Glutamatergic neuron (in vitro differentiated cells): ENCODE measurements at regions not wholly inside any gene's neighbourhood (a gene's known extent, or its start where the extent isn't known, plus 50 kb on each side); places are given as distances from the start of the nearest gene placed in this dataset.

Experiments used
- DNase-seq: peaks from one replicate; pipeline ENCODE4 v3.0.0; 2022
- H3K27ac Mint-ChIP-seq: one replicate; pipeline ENCODE4 v1.8.0; 2020; ENCODE audit warnings: mild to moderate bottlenecking, mixed read lengths, inconsistent platforms; ENCODE audit not compliant: unreplicated experiment
- H3K27me3 Mint-ChIP-seq: one replicate; pipeline ENCODE4 v1.8.0; 2020; ENCODE audit warnings: mild to moderate bottlenecking, moderate library complexity, mixed read lengths, inconsistent platforms; ENCODE audit not compliant: unreplicated experiment
- H3K36me3 Mint-ChIP-seq: one replicate; pipeline ENCODE4 v1.8.0; 2020; ENCODE audit warnings: mild to moderate bottlenecking, mixed read lengths, inconsistent platforms; ENCODE audit not compliant: unreplicated experiment
- H3K4me1 Mint-ChIP-seq: one replicate; pipeline ENCODE4 v1.8.0; 2020; ENCODE audit warnings: mild to moderate bottlenecking, low read depth, mixed read lengths, inconsistent platforms; ENCODE audit not compliant: unreplicated experiment
- H3K4me3 Mint-ChIP-seq: one replicate; pipeline ENCODE4 v1.8.0; 2020; ENCODE audit warnings: mild to moderate bottlenecking, mixed read lengths, inconsistent platforms; ENCODE audit not compliant: unreplicated experiment
- H3K9me3 Mint-ChIP-seq: one replicate; pipeline ENCODE4 v1.8.0; 2020; ENCODE audit warnings: mild to moderate bottlenecking, moderate library complexity, mixed read lengths, inconsistent platforms; ENCODE audit not compliant: unreplicated experiment
- CTCF ChIP-seq: fragments of 200-600 bp; sonication (generic); IDR thresholded peaks from one replicate; pipeline ENCODE4 v1.5.0; 2021; ENCODE audit not compliant: partially characterized antibody, unreplicated experiment

GRCh38 chr4:62899646-62900364 lies 1509.4 kb downstream of the TECRL start:
- H3K4me3 Mint-ChIP-seq, result no peak overlapping the region
- peaks cover 2% of the 10 kb centered on the region for H3K9me3 Mint-ChIP-seq
- TF ChIP-seq CTCF, result no peak
- DNase-seq, result no peak
- no peaks in the 10 kb centered on the region for H3K27me3 Mint-ChIP-seq
- no peaks in the 10 kb centered on the region for H3K4me1 Mint-ChIP-seq
- H3K27ac Mint-ChIP-seq, result no peak overlapping the region
- H3K36me3 Mint-ChIP-seq, result no peaks in the 10 kb centered on the region

- Mint-ChIP-seq H3K27me3 (no peaks in the 10 kb centered on the region), H3K4me3 (no peak overlapping the region), H3K36me3 (no peaks in the 10 kb centered on the region), H3K9me3 (peaks cover 2% of the 10 kb centered on the region), H3K4me1 (no peaks in the 10 kb centered on the region), H3K27ac (no peak overlapping the region)
- no peak for DNase-seq
- no peak for TF ChIP-seq CTCF
Observed at GRCh38 chr4:62898115-62898514, 1511.1 kb downstream of the TECRL start.

- no peak for DNase-seq
- Mint-ChIP-seq H3K4me3 (no peak overlapping the region), H3K9me3 (peaks cover 2% of the 10 kb centered on the region), H3K27me3 (no peaks in the 10 kb centered on the region), H3K36me3 (no peaks in the 10 kb centered on the region), H3K27ac (no peak overlapping the region), H3K4me1 (no peaks in the 10 kb centered on the region)
- no peak for TF ChIP-seq CTCF
Observed at GRCh38 chr4:62896721-62897120, 1512.5 kb downstream of the TECRL start.

- Mint-ChIP-seq H3K27me3 (no peaks in the 10 kb centered on the region), H3K36me3 (no peaks in the 10 kb centered on the region), H3K4me1 (peaks cover 9% of the 10 kb centered on the region), H3K27ac (no peak overlapping the region), H3K9me3 (no peaks in the 10 kb centered on the region), H3K4me3 (no peak overlapping the region)
- DNase-seq, result no peak
- no peak for TF ChIP-seq CTCF
Observed at GRCh38 chr4:62881901-62882300, 1527.3 kb downstream of the TECRL start.

GRCh38 chr4:62881210-62881609 lies 1528.0 kb downstream of the TECRL start:
- Mint-ChIP-seq H3K36me3 (no peaks in the 10 kb centered on the region), H3K4me3 (no peak overlapping the region), H3K27ac (no peak overlapping the region), H3K27me3 (no peaks in the 10 kb centered on the region), H3K9me3 (no peaks in the 10 kb centered on the region), H3K4me1 (peaks cover 9% of the 10 kb centered on the region)
- DNase-seq, result no peak
- TF ChIP-seq CTCF, result no peak
